ENCODE measurements at regions not wholly inside any gene's neighbourhood (a gene's known extent, or its start where the extent isn't known, plus 50 kb on each side); places are given as distances from the start of the nearest gene placed in this dataset.

DNA sequence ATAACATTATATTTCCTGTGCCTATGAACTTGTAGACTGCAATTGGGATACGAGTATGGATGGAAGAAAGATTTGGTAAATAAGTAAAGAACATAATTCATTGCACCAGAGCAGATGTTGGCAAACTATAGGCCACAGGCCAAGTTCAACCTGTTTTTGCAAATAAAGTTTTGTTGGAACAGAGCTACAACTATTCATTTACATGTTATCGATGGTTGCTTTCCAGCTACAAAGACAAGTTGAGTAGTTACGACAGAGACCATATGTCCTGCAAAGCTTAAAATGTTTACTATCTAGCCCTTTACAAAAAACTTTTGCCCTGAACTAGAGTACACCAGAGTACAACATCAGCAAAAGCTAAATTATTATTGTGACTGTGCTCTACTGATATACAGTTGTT lies 169.1 kb upstream of the DMAC1 start:
- ATAC-seq (no peak), FAIRE-seq (no peak), DNase-seq (ENCODE audit: low spot score) (no peak)
- no peaks in the 10 kb centered on the region for H3K27me3 ChIP-seq (ENCODE audit: control insufficient read depth in 1 of 2, insufficient read depth in 2 of 2, low read length in 2 of 2)
- TF ChIP-seq, protein P1, sequence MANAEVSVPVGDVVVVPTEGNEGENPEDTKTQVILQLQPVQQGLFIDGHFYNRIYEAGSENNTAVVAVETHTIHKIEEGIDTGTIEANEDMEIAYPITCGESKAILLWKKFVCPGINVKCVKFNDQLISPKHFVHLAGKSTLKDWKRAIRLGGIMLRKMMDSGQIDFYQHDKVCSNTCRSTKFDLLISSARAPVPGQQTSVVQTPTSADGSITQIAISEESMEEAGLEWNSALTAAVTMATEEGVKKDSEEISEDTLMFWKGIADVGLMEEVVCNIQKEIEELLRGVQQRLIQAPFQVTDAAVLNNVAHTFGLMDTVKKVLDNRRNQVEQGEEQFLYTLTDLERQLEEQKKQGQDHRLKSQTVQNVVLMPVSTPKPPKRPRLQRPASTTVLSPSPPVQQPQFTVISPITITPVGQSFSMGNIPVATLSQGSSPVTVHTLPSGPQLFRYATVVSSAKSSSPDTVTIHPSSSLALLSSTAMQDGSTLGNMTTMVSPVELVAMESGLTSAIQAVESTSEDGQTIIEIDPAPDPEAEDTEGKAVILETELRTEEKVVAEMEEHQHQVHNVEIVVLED (CRISPR knock-in tag; IDR thresholded peaks at IDR 0.05; ENCODE audit: borderline replicate concordance): no peak
- no peak for TF ChIP-seq HOXA5 (CRISPR knock-in tag; IDR thresholded peaks at IDR 0.05)
- TF ChIP-seq, protein P2, sequence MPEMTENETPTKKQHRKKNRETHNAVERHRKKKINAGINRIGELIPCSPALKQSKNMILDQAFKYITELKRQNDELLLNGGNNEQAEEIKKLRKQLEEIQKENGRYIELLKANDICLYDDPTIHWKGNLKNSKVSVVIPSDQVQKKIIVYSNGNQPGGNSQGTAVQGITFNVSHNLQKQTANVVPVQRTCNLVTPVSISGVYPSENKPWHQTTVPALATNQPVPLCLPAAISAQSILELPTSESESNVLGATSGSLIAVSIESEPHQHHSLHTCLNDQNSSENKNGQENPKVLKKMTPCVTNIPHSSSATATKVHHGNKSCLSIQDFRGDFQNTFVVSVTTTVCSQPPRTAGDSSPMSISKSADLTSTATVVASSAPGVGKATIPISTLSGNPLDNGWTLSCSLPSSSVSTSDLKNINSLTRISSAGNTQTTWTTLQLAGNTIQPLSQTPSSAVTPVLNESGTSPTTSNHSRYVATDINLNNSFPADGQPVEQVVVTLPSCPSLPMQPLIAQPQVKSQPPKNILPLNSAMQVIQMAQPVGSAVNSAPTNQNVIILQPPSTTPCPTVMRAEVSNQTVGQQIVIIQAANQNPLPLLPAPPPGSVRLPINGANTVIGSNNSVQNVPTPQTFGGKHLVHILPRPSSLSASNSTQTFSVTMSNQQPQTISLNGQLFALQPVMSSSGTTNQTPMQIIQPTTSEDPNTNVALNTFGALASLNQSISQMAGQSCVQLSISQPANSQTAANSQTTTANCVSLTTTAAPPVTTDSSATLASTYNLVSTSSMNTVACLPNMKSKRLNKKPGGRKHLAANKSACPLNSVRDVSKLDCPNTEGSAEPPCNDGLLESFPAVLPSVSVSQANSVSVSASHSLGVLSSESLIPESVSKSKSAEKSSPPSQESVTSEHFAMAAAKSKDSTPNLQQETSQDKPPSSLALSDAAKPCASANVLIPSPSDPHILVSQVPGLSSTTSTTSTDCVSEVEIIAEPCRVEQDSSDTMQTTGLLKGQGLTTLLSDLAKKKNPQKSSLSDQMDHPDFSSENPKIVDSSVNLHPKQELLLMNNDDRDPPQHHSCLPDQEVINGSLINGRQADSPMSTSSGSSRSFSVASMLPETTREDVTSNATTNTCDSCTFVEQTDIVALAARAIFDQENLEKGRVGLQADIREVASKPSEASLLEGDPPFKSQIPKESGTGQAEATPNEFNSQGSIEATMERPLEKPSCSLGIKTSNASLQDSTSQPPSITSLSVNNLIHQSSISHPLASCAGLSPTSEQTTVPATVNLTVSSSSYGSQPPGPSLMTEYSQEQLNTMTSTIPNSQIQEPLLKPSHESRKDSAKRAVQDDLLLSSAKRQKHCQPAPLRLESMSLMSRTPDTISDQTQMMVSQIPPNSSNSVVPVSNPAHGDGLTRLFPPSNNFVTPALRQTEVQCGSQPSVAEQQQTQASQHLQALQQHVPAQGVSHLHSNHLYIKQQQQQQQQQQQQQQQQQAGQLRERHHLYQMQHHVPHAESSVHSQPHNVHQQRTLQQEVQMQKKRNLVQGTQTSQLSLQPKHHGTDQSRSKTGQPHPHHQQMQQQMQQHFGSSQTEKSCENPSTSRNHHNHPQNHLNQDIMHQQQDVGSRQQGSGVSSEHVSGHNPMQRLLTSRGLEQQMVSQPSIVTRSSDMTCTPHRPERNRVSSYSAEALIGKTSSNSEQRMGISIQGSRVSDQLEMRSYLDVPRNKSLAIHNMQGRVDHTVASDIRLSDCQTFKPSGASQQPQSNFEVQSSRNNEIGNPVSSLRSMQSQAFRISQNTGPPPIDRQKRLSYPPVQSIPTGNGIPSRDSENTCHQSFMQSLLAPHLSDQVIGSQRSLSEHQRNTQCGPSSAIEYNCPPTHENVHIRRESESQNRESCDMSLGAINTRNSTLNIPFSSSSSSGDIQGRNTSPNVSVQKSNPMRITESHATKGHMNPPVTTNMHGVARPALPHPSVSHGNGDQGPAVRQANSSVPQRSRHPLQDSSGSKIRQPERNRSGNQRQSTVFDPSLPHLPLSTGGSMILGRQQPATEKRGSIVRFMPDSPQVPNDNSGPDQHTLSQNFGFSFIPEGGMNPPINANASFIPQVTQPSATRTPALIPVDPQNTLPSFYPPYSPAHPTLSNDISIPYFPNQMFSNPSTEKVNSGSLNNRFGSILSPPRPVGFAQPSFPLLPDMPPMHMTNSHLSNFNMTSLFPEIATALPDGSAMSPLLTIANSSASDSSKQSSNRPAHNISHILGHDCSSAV (CRISPR knock-in tag; IDR thresholded peaks at IDR 0.05; ENCODE audit: borderline replicate concordance): no peak
- TF ChIP-seq, protein P3, sequence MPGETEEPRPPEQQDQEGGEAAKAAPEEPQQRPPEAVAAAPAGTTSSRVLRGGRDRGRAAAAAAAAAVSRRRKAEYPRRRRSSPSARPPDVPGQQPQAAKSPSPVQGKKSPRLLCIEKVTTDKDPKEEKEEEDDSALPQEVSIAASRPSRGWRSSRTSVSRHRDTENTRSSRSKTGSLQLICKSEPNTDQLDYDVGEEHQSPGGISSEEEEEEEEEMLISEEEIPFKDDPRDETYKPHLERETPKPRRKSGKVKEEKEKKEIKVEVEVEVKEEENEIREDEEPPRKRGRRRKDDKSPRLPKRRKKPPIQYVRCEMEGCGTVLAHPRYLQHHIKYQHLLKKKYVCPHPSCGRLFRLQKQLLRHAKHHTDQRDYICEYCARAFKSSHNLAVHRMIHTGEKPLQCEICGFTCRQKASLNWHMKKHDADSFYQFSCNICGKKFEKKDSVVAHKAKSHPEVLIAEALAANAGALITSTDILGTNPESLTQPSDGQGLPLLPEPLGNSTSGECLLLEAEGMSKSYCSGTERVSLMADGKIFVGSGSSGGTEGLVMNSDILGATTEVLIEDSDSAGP (CRISPR knock-in tag; IDR thresholded peaks at IDR 0.05; ENCODE audit: borderline replicate concordance): no peak
- no peak for TF ChIP-seq SMAD9 (CRISPR knock-in tag; IDR thresholded peaks at IDR 0.05)
- TF ChIP-seq ZKSCAN8 (CRISPR knock-in tag; IDR thresholded peaks at IDR 0.05; ENCODE audit: borderline replicate concordance): no peak
- TF ChIP-seq JUND (CRISPR knock-in tag; IDR thresholded peaks at IDR 0.05): no peak
- no peak for TF ChIP-seq ZNF781 (CRISPR knock-in tag; IDR thresholded peaks at IDR 0.05; ENCODE audit: borderline replicate concordance, not compliant biosample characterization)
- no peak for TF ChIP-seq ZNF737 (CRISPR knock-in tag; IDR thresholded peaks at IDR 0.05; ENCODE audit: borderline replicate concordance)
- TF ChIP-seq ZBTB21 (CRISPR knock-in tag; IDR thresholded peaks at IDR 0.05): no peak
- no peak for TF ChIP-seq MYC (CRISPR knock-in tag; IDR thresholded peaks at IDR 0.05; ENCODE audit: borderline replicate concordance)
- TF ChIP-seq SRSF1 (optimal IDR thresholded peaks at IDR 0.05; ENCODE audit: low read depth, low read length): no peak
- H3K4me3 ChIP-seq (replicated peaks in 1 of 3; ENCODE audit: insufficient read depth in 1 of 3, low read depth in 2 of 3, low read length in 3 of 3): no peak overlapping the region
- no peaks in the 10 kb centered on the region for H3K36me3 ChIP-seq (replicated peaks in 1 of 2; ENCODE audit: control insufficient read depth in 1 of 2, insufficient read depth in 2 of 2, low read length in 2 of 2)
- H3K27ac ChIP-seq (ENCODE audit: extremely low read length, insufficient read depth, low read length): no peak overlapping the region
- no peak overlapping the region for H2AFZ ChIP-seq (ENCODE audit: low read length)
- WGBS (ENCODE audit: low lambda C conversion rate): 25% methylated on average over 3 of the region's 3 CpGs
- H3K9ac ChIP-seq (ENCODE audit: insufficient read depth, low read depth, low read length): no peak overlapping the region
- ChIA-PET CTCF (ENCODE audit: low intra/inter-chr PET ratio, low total read pairs) (no interaction called here), POLR2A (no interaction called here)
- H3K4me1 ChIP-seq (ENCODE audit: insufficient read depth, low read length): no peaks in the 10 kb centered on the region
- H3K79me2 ChIP-seq (ENCODE audit: insufficient read depth, low read length): no peaks in the 10 kb centered on the region
- no peaks in the 10 kb centered on the region for H4K20me1 ChIP-seq (ENCODE audit: insufficient read depth, low read length)
- intact Hi-C loops (cut with micrococcal nuclease; ENCODE audit: unreplicated experiment): no loop called here
- no peak overlapping the region for H3K4me2 ChIP-seq (ENCODE audit: low read depth, low read length)
- H3K9me3 ChIP-seq (ENCODE audit: low read length): no peaks in the 10 kb centered on the region
- in situ Hi-C loops (cut with HindIII; ENCODE audit: extremely low pct_ligation_motif_present, low pct_unique_long_range_greater_than_20kb): no loop called here
- no TSS peak for BruUV-seq (replicated peaks)
